NCI-H1105 treated with DMSO at 0.1 percent for 48 hours (cell line): ENCODE measurements at regions not wholly inside any gene's neighbourhood (a gene's known extent, or its start where the extent isn't known, plus 50 kb on each side); places are given as distances from the start of the nearest gene placed in this dataset.

Experiments used
- DNase-seq: peaks from one replicate; lab custom pipeline; 2025; lab: John Stamatoyannopoulos, UW

GRCh38 chr9:13716601-13717321 is 437.3 kb upstream of the MPDZ start:
- no peak for DNase-seq

GRCh38 chr9:13716090-13716489 is 436.6 kb upstream of the MPDZ start:
- DNase-seq = no peak

GRCh38 chr9:13715430-13715829 is 435.9 kb upstream of the MPDZ start:
- DNase-seq = peak; percentile 15

GRCh38 chr9:13707612-13708576 is 428.4 kb upstream of the MPDZ start:
- no peak for DNase-seq

GRCh38 chr9:13705918-13706317 is 426.4 kb upstream of the MPDZ start:
- no peak for DNase-seq

- no peak for DNase-seq
Measured at GRCh38 chr9:13705373-13705772, 425.9 kb upstream of the MPDZ start.

- DNase-seq = no peak
Measured at GRCh38 chr9:13690595-13690994, 411.1 kb upstream of the MPDZ start.

- no peak for DNase-seq
Measured at GRCh38 chr9:13689925-13690324, 410.4 kb upstream of the MPDZ start.

GRCh38 chr9:13688990-13689600 is 409.6 kb upstream of the MPDZ start:
- DNase-seq = peak; percentile 10

- no peak for DNase-seq
Measured at GRCh38 chr9:13688223-13688989, 408.9 kb upstream of the MPDZ start.

GRCh38 chr9:13684656-13685055 is 405.2 kb upstream of the MPDZ start:
- DNase-seq = no peak

- no peak for DNase-seq
Measured at GRCh38 chr9:13677801-13678200, 398.3 kb upstream of the MPDZ start.

GRCh38 chr9:13675638-13676000 is 396.1 kb upstream of the MPDZ start:
- DNase-seq = no peak

- no peak for DNase-seq
Measured at GRCh38 chr9:13674926-13675637, 395.6 kb upstream of the MPDZ start.

- no peak for DNase-seq
Measured at GRCh38 chr9:13673348-13673747, 393.9 kb upstream of the MPDZ start.

- DNase-seq = no peak
Measured at GRCh38 chr9:13665418-13666066, 386.1 kb upstream of the MPDZ start.

- DNase-seq = no peak
Measured at GRCh38 chr9:13661014-13661413, 381.5 kb upstream of the MPDZ start.

GRCh38 chr9:13651969-13652663 is 372.6 kb upstream of the MPDZ start:
- no peak for DNase-seq

- no peak for DNase-seq
Measured at GRCh38 chr9:13651526-13651925, 372.0 kb upstream of the MPDZ start.

GRCh38 chr9:13648676-13649075 is 369.2 kb upstream of the MPDZ start:
- peak; percentile 17 for DNase-seq
